Fibroblast of lung (primary cell): ENCODE measurements at regions not wholly inside any gene's neighbourhood (a gene's known extent, or its start where the extent isn't known, plus 50 kb on each side); places are given as distances from the start of the nearest gene placed in this dataset.
"Not testable (repeated sequence)": the region's sequence is repeated elsewhere in the genome, so short reads cannot be mapped to it uniquely, and the experiment has no call there.

Experiments
- DNase-seq, 2 donors: peaks; one replicate each; pipeline versions ENCODE4 v3.0.0 to v3.0.0-alpha.2; 2010; ENCODE audit warnings: low read depth in 2 of 2
- H2AFZ ChIP-seq: 2 replicates; pipeline ENCODE4 v1.5.1; 2012; ENCODE audit warnings: low read length, control low read depth, inconsistent platforms
- H3K27ac ChIP-seq: 2 replicates; pipeline ENCODE4 v1.5.1; 2011; ENCODE audit warnings: low read length, control low read depth; ENCODE audit not compliant: insufficient read depth
- H3K27me3 ChIP-seq: 2 replicates; pipeline ENCODE4 v1.5.1; 2011; ENCODE audit warnings: mild to moderate bottlenecking, low read length; ENCODE audit not compliant: control insufficient read depth, insufficient read depth
- H3K36me3 ChIP-seq: 2 replicates; pipeline ENCODE4 v1.5.1; 2011; ENCODE audit warnings: low read length; ENCODE audit not compliant: control insufficient read depth, insufficient read depth
- H3K4me1 ChIP-seq: 2 replicates; pipeline ENCODE4 v1.5.1; 2011; ENCODE audit warnings: low read length; ENCODE audit not compliant: control insufficient read depth, insufficient read depth; ENCODE audit errors: extremely low read depth
- H3K4me2 ChIP-seq: 2 replicates; pipeline ENCODE4 v1.5.1; 2011; ENCODE audit warnings: low read length, control low read depth; ENCODE audit not compliant: insufficient read depth; ENCODE audit errors: extremely low read depth
- H3K4me3 ChIP-seq, 4 experiments: fragments of 200-600 bp in 1 of 4; sonication (generic) in 1 of 4; replicated peaks in 1 of 4; 2 replicates each; pipeline ENCODE4 v1.5.1; 2011 to 2016; ENCODE audit warnings: low read length in 4 of 4, low read depth in 3 of 4, mild to moderate bottlenecking in 3 of 4, control low read depth in 2 of 4, inconsistent platforms in 1 of 4, mixed read lengths in 1 of 4; ENCODE audit not compliant: insufficient read depth in 1 of 4; ENCODE audit errors: control extremely low read depth in 1 of 4
- H3K79me2 ChIP-seq: 2 replicates; pipeline ENCODE4 v1.5.1; 2012; ENCODE audit warnings: mild to moderate bottlenecking, low read length, inconsistent platforms; ENCODE audit not compliant: control insufficient read depth, insufficient read depth
- H3K9ac ChIP-seq: 2 replicates; pipeline ENCODE4 v1.5.1; 2011; ENCODE audit warnings: mild to moderate bottlenecking, low read length, control low read depth; ENCODE audit not compliant: insufficient read depth
- H3K9me3 ChIP-seq: 2 replicates; pipeline ENCODE4 v1.5.1; 2012; ENCODE audit warnings: low read depth, low read length; ENCODE audit not compliant: control insufficient read depth, insufficient read depth
- H4K20me1 ChIP-seq: 2 replicates; pipeline ENCODE4 v1.5.1; 2011; ENCODE audit warnings: low read length; ENCODE audit not compliant: control insufficient read depth, insufficient read depth; ENCODE audit errors: extremely low read depth
- CTCF ChIP-seq, 2 donors: IDR thresholded peaks in 1 of 2; conservative IDR thresholded peaks in 1 of 2; 1 replicate in 1 of 2; 2 replicates in 1 of 2; pipeline ENCODE4 v1.5.1; 2011 to 2012; ENCODE audit warnings: low read length in 2 of 2, control low read depth in 1 of 2, inconsistent platforms in 1 of 2, low read depth in 1 of 2, mild to moderate bottlenecking in 1 of 2
- EZH2 ChIP-seq: IDR thresholded peaks from 2 replicates; pipeline ENCODE4 v1.5.1; 2012; ENCODE audit warnings: low read length, control low read depth, mild to moderate bottlenecking; ENCODE audit errors: missing control alignments

GRCh38 chr10:120183546-120183945 lies 273.5 kb upstream of the PLPP4 start:
- Histone ChIP-seq H3K36me3 (no peaks in the 10 kb centered on the region), H3K4me2 (no peak overlapping the region), H3K4me3 (no peak overlapping the region), H3K9ac (no peak overlapping the region), H4K20me1 (no peaks in the 10 kb centered on the region), H2AFZ (no peak overlapping the region), H3K27me3 (no peaks in the 10 kb centered on the region), H3K9me3 (no peaks in the 10 kb centered on the region), H3K79me2 (no peaks in the 10 kb centered on the region), H3K4me1 (no peaks in the 10 kb centered on the region), H3K27ac (no peak overlapping the region)
- TF ChIP-seq CTCF (conservative IDR thresholded peaks at IDR 0.05 in 1 of 2, IDR thresholded peaks at IDR 0.05 in 1 of 2; ENCODE audit: low read depth in 1 of 2, low read length in 2 of 2) (no peak), EZH2 (no peak)
- no peak for DNase-seq

GRCh38 chr10:120184547-120185337 lies 272.3 kb upstream of the PLPP4 start:
- Histone ChIP-seq H4K20me1 (no peaks in the 10 kb centered on the region), H3K4me1 (no peaks in the 10 kb centered on the region), H3K9me3 (no peaks in the 10 kb centered on the region), H3K4me2 (no peak overlapping the region), H3K4me3 (no peak overlapping the region), H3K27me3 (no peaks in the 10 kb centered on the region), H3K79me2 (no peaks in the 10 kb centered on the region), H2AFZ (no peak overlapping the region), H3K27ac (no peak overlapping the region), H3K9ac (no peak overlapping the region), H3K36me3 (no peaks in the 10 kb centered on the region)
- DNase-seq: no peak
- TF ChIP-seq EZH2: no peak
- no peak for TF ChIP-seq CTCF (conservative IDR thresholded peaks at IDR 0.05 in 1 of 2, IDR thresholded peaks at IDR 0.05 in 1 of 2; ENCODE audit: low read depth in 1 of 2, low read length in 2 of 2)

DNA sequence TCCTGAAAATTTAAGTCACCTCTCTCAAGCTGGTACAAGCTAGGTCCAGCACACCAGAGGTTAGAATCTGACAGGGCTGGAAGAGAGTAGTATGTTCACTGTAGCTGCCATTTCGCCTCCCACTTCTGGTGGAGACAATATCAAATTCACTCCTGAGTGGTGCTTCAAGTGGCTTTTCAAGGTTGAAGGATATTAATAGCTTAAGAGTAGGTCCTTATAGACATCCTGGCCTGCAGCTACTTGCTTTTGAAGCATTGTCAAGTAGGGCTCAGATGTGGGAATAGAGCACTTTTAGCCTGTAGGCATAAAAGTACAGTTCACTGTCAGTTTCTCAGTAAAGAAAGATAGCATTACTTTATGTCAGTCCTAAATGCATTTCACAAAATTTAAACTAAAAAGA lies 270.5 kb upstream of the PLPP4 start:
- Histone ChIP-seq H3K4me3 (no peak overlapping the region), H3K9ac (no peak overlapping the region), H3K9me3 (no peaks in the 10 kb centered on the region), H3K4me1 (no peaks in the 10 kb centered on the region), H3K27ac (no peak overlapping the region), H3K4me2 (no peak overlapping the region), H4K20me1 (no peaks in the 10 kb centered on the region), H3K36me3 (no peaks in the 10 kb centered on the region), H2AFZ (no peak overlapping the region), H3K27me3 (no peaks in the 10 kb centered on the region), H3K79me2 (no peaks in the 10 kb centered on the region)
- no peak for DNase-seq
- TF ChIP-seq CTCF (conservative IDR thresholded peaks at IDR 0.05 in 1 of 2, IDR thresholded peaks at IDR 0.05 in 1 of 2; ENCODE audit: low read depth in 1 of 2, low read length in 2 of 2) (no peak), EZH2 (no peak)

- not testable (repeated sequence) for H3K27me3 ChIP-seq, H3K4me2 ChIP-seq, H3K79me2 ChIP-seq, H3K27ac ChIP-seq, H3K4me3 ChIP-seq, H3K36me3 ChIP-seq, H3K4me1 ChIP-seq, H3K9me3 ChIP-seq, H2AFZ ChIP-seq, H4K20me1 ChIP-seq, DNase-seq, H3K9ac ChIP-seq
These were observed 269.9 kb upstream of the PLPP4 start for GRCh38 chr10:120187168-120187567.
